Spleen (tissue), 7 donors: ENCODE measurements at regions not wholly inside any gene's neighbourhood (a gene's known extent, or its start where the extent isn't known, plus 50 kb on each side); places are given as distances from the start of the nearest gene placed in this dataset.

ENCODE experiments used
- POLR2A ChIP-seq, 3 donors: fragments of 450-650 bp; IDR thresholded peaks; one replicate each; pipeline ENCODE4 v1.5.1; 2017; ENCODE audit warnings: antibody characterized with exemption in 3 of 3, mild to moderate bottlenecking in 1 of 3
- TF ChIP-seq, protein P1 (sequence below), 11 experiments: fragments of 200-600 bp in 7 of 11; fragments of 450-650 bp in 4 of 11; sonication (generic) in 4 of 11; IDR thresholded peaks in 8 of 11; conservative IDR thresholded peaks in 3 of 11; 1 replicate in 7 of 11; 2 replicates in 4 of 11; pipeline versions ENCODE4 v1.4.0 to v1.8.0; 2016 to 2021; ENCODE audit warnings: antibody characterized with exemption in 11 of 11, inconsistent platforms in 4 of 11, mild to moderate bottlenecking in 1 of 11
- donor health status: DM: no; HTN: no; CAD: no; lungs with moderate emphysema.
- donor health status: DM: no; HTN: no; CAD: no.
- donor health status: DM: no; HTN: no; CAD: no.

- TF ChIP-seq, protein P1, sequence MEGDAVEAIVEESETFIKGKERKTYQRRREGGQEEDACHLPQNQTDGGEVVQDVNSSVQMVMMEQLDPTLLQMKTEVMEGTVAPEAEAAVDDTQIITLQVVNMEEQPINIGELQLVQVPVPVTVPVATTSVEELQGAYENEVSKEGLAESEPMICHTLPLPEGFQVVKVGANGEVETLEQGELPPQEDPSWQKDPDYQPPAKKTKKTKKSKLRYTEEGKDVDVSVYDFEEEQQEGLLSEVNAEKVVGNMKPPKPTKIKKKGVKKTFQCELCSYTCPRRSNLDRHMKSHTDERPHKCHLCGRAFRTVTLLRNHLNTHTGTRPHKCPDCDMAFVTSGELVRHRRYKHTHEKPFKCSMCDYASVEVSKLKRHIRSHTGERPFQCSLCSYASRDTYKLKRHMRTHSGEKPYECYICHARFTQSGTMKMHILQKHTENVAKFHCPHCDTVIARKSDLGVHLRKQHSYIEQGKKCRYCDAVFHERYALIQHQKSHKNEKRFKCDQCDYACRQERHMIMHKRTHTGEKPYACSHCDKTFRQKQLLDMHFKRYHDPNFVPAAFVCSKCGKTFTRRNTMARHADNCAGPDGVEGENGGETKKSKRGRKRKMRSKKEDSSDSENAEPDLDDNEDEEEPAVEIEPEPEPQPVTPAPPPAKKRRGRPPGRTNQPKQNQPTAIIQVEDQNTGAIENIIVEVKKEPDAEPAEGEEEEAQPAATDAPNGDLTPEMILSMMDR (IDR thresholded peaks at IDR 0.05 in 8 of 11, conservative IDR thresholded peaks at IDR 0.05 in 3 of 11): no peak
- no peak for TF ChIP-seq POLR2A (IDR thresholded peaks at IDR 0.05)
These were observed 61.6 kb downstream of the C9orf152 start for GRCh38 chr9:110146373-110146772.
